Spleen (tissue), 11 donors: ENCODE measurements at regions not wholly inside any gene's neighbourhood (a gene's known extent, or its start where the extent isn't known, plus 50 kb on each side); places are given as distances from the start of the nearest gene placed in this dataset.

Experiments used
- DNase-seq: peaks from one replicate; pipeline ENCODE4 v3.0.0-alpha.2; 2020
- H3K27ac ChIP-seq, 8 donors: fragments of 200-600 bp; sonication (generic) in 7 of 8; 1 replicate in 4 of 8; 2 replicates in 4 of 8; pipeline versions ENCODE4 v1.5.0 to v1.8.0; 2016 to 2021; ENCODE audit warnings: inconsistent platforms in 4 of 8, mild to moderate bottlenecking in 4 of 8, moderate library complexity in 1 of 8
- H3K27me3 ChIP-seq, 7 donors: fragments of 200-600 bp; sonication (generic) in 6 of 7; replicated peaks in 1 of 7; 1 replicate in 4 of 7; 2 replicates in 3 of 7; pipeline versions ENCODE4 v1.5.0 to v1.8.0; 2016 to 2021; ENCODE audit warnings: inconsistent platforms in 3 of 7, mild to moderate bottlenecking in 1 of 7
- H3K36me3 ChIP-seq, 6 donors: fragments of 200-600 bp; sonication (generic) in 5 of 6; 1 replicate in 4 of 6; 2 replicates in 2 of 6; pipeline versions ENCODE4 v1.5.0 to v1.8.0; 2016 to 2021; ENCODE audit warnings: inconsistent platforms in 2 of 6
- H3K4me1 ChIP-seq, 6 donors: fragments of 200-600 bp; sonication (generic) in 5 of 6; 1 replicate in 3 of 6; 2 replicates in 3 of 6; pipeline versions ENCODE4 v1.5.0 to v1.8.0; 2016 to 2021; ENCODE audit warnings: inconsistent platforms in 3 of 6
- H3K4me3 ChIP-seq, 8 donors: fragments of 200-600 bp; sonication (generic) in 7 of 8; 1 replicate in 4 of 8; 2 replicates in 4 of 8; pipeline versions ENCODE4 v1.5.0 to v1.8.0; 2016 to 2021; ENCODE audit warnings: inconsistent platforms in 4 of 8, mild to moderate bottlenecking in 4 of 8, moderate library complexity in 2 of 8
- H3K9me3 ChIP-seq, 8 donors: fragments of 200-600 bp; sonication (generic) in 7 of 8; 1 replicate in 4 of 8; 2 replicates in 4 of 8; pipeline versions ENCODE4 v1.5.0 to v1.8.0; 2016 to 2021; ENCODE audit warnings: inconsistent platforms in 4 of 8
- CTCF ChIP-seq, 11 experiments: fragments of 200-600 bp in 7 of 11; fragments of 450-650 bp in 4 of 11; sonication (generic) in 4 of 11; IDR thresholded peaks in 8 of 11; conservative IDR thresholded peaks in 3 of 11; 1 replicate in 7 of 11; 2 replicates in 4 of 11; pipeline versions ENCODE4 v1.4.0 to v1.8.0; 2016 to 2021; ENCODE audit warnings: antibody characterized with exemption in 11 of 11, inconsistent platforms in 4 of 11, mild to moderate bottlenecking in 1 of 11
- POLR2A ChIP-seq, 3 donors: fragments of 450-650 bp; IDR thresholded peaks; one replicate each; pipeline ENCODE4 v1.5.1; 2017; ENCODE audit warnings: antibody characterized with exemption in 3 of 3, mild to moderate bottlenecking in 1 of 3
- POLR2AphosphoS5 ChIP-seq, 3 donors: sonication (generic); formaldehyde crosslinking; IDR thresholded peaks; one replicate each; pipeline ENCODE4 v1.5.1; 2017; ENCODE audit warnings: antibody characterized with exemption in 3 of 3
- WGBS, 5 donors: extraction: QIAGEN DNeasy Blood & Tissue Kit in 3 of 5; methylation state at CpG; one replicate each; pipeline versions ENCODE4 v1.1.5 to v1.1.7; 2013 to 2018; 5-methylcytosine and 5-hydroxymethylcytosine counted together
- intact Hi-C: fragments of 100-400 bp; cut with DNase I; formaldehyde crosslinking; loops from one replicate; pipeline ENCODE4 v1.15.0; 2023; ENCODE audit warnings: low total_unique reads
- donor health status: healthy with polysubstance abuse.
- donor health status: DM: no; HTN: no; CAD: no; lungs with moderate emphysema.
- donor health status: DM: no; HTN: no; CAD: no.
- donor health status: Bipolar disorder and iron deficiency.
- donor health status: healthy.
- donor health status: DM: no; HTN: no; CAD: no.
- donor health status: DM: yes; HTN: yes; CAD: no.

GRCh38 chr7:63023182-63023787, 975.4 kb upstream of the ZNF722 start:
- Histone ChIP-seq H3K4me3 (no peak overlapping the region), H3K27me3 (no peaks in the 10 kb centered on the region), H3K36me3 (no peaks in the 10 kb centered on the region), H3K4me1 (no peaks in the 10 kb centered on the region), H3K27ac (no peak overlapping the region), H3K9me3 (peaks cover 0 to 91% (median 65%) of the 10 kb centered on the region in 8 donors)
- intact Hi-C loops, result no loop called here
- WGBS, 5 donors, result 65 to 89% (median 82%) methylated on average over 5 to 7 of the region's 7 CpGs
- DNase-seq, result no peak
- no peak for TF ChIP-seq CTCF (IDR thresholded peaks at IDR 0.05 in 8 of 11, conservative IDR thresholded peaks at IDR 0.05 in 3 of 11)

GRCh38 chr7:63024446-63024845, 974.2 kb upstream of the ZNF722 start:
- H3K4me1 ChIP-seq, result no peaks in the 10 kb centered on the region
- intact Hi-C loops, result no loop called here
- TF ChIP-seq POLR2A (IDR thresholded peaks at IDR 0.05) (no peak), POLR2AphosphoS5 (IDR thresholded peaks at IDR 0.05) (no peak), CTCF (IDR thresholded peaks at IDR 0.05 in 8 of 11, conservative IDR thresholded peaks at IDR 0.05 in 3 of 11) (no peak)
- WGBS, 5 donors, result 67 to 79% (median 75%) methylated on average over 5 of the region's 5 CpGs
- H3K9me3 ChIP-seq, result peaks cover 0 to 96% (median 70%) of the 10 kb centered on the region in 8 donors
- H3K27me3 ChIP-seq, result no peaks in the 10 kb centered on the region
- no peaks in the 10 kb centered on the region for H3K36me3 ChIP-seq
- H3K4me3 ChIP-seq, result no peak overlapping the region
- no peak overlapping the region for H3K27ac ChIP-seq
- DNase-seq, result no peak

- Histone ChIP-seq H3K36me3 (no peaks in the 10 kb centered on the region), H3K27ac (no peak overlapping the region), H3K27me3 (no peaks in the 10 kb centered on the region), H3K4me1 (no peaks in the 10 kb centered on the region), H3K4me3 (no peak overlapping the region), H3K9me3 (peaks cover 0 to 98% (median 73%) of the 10 kb centered on the region in 8 donors)
- no peak for DNase-seq
- WGBS, 5 donors, result 57 to 69% (median 60%) methylated on average over 5 of the region's 5 CpGs
- no peak for TF ChIP-seq POLR2A (IDR thresholded peaks at IDR 0.05)
- no peak for TF ChIP-seq CTCF (IDR thresholded peaks at IDR 0.05 in 8 of 11, conservative IDR thresholded peaks at IDR 0.05 in 3 of 11)
- TF ChIP-seq POLR2AphosphoS5 (IDR thresholded peaks at IDR 0.05), result no peak
- intact Hi-C loops, result no loop called here
Measured at GRCh38 chr7:63025815-63026214, 972.8 kb upstream of the ZNF722 start.

- Histone ChIP-seq H3K9me3 (peaks cover 0 to 99% (median 79%) of the 10 kb centered on the region in 8 donors), H3K4me1 (no peaks in the 10 kb centered on the region), H3K27me3 (no peaks in the 10 kb centered on the region), H3K4me3 (no peak overlapping the region), H3K36me3 (no peaks in the 10 kb centered on the region), H3K27ac (no peak overlapping the region)
- intact Hi-C loops, result no loop called here
- TF ChIP-seq CTCF (IDR thresholded peaks at IDR 0.05 in 8 of 11, conservative IDR thresholded peaks at IDR 0.05 in 3 of 11) (no peak), POLR2AphosphoS5 (IDR thresholded peaks at IDR 0.05) (no peak), POLR2A (IDR thresholded peaks at IDR 0.05) (no peak)
- DNase-seq, result no peak
- 57 to 83% (median 72%) methylated on average over 5 of the region's 5 CpGs for WGBS, 5 donors
Measured at GRCh38 chr7:63027075-63027474, 971.6 kb upstream of the ZNF722 start.
